K562 (cell line): ENCODE measurements at regions not wholly inside any gene's neighbourhood (a gene's known extent, or its start where the extent isn't known, plus 50 kb on each side); places are given as distances from the start of the nearest gene placed in this dataset.

Source experiments
- BRF1 ChIP-seq: IDR thresholded peaks from 3 replicates; pipeline ENCODE4 v1.6.1; 2011; ENCODE audit warnings: borderline replicate concordance, mild to moderate bottlenecking; ENCODE audit not compliant: insufficient read length; ENCODE audit errors: extremely low read depth
- CC2D1A ChIP-seq: fragments of 450-650 bp; IDR thresholded peaks from 2 replicates; pipeline ENCODE4 v1.6.1; 2017; ENCODE audit warnings: mild to moderate bottlenecking
- CREB1 ChIP-seq, 2 experiments: sonication (generic) in 1 of 2; formaldehyde crosslinking in 1 of 2; IDR thresholded peaks; 2 replicates each; pipeline versions ENCODE4 v1.6.1 to v1.8.0; 2012 to 2022; ENCODE audit warnings: inconsistent platforms in 1 of 2, mild to moderate bottlenecking in 1 of 2, missing genetic modification reagents in 1 of 2, moderate library complexity in 1 of 2
- DLX4 ChIP-seq: fragments of 250-450 bp; sonication (Bioruptor Pico); IDR thresholded peaks from 2 replicates; pipeline ENCODE4 v1.6.1; 2021; ENCODE audit warnings: mild to moderate bottlenecking
- EP300 ChIP-seq: IDR thresholded peaks from 2 replicates; pipeline ENCODE4 v1.6.1; 2012; ENCODE audit warnings: low read length, improper control_type of control experiment
- HNRNPK ChIP-seq: fragments of 200-400 bp; formaldehyde crosslinking; IDR thresholded peaks from one replicate; pipeline ENCODE4 v1.6.1; 2018; ENCODE audit warnings: mild to moderate bottlenecking, low read depth, low read length; ENCODE audit not compliant: poor library complexity, severe bottlenecking
- JUN ChIP-seq, 2 experiments: sonication (generic) in 1 of 2; formaldehyde crosslinking in 1 of 2; IDR thresholded peaks; 2 replicates each; pipeline versions ENCODE4 v1.6.1 to v1.8.0; 2012 to 2022; ENCODE audit warnings: borderline replicate concordance in 2 of 2, mild to moderate bottlenecking in 2 of 2, improper control_type of control experiment in 1 of 2, low read depth in 1 of 2, low read length in 1 of 2, missing genetic modification reagents in 1 of 2
- NFIC ChIP-seq: fragments of 450-650 bp; IDR thresholded peaks from 2 replicates; pipeline ENCODE4 v1.6.1; 2017; ENCODE audit warnings: mild to moderate bottlenecking, inconsistent platforms
- PCBP2 ChIP-seq: fragments of 200-400 bp; formaldehyde crosslinking; IDR thresholded peaks from 2 replicates; pipeline ENCODE4 v1.6.1; 2018; ENCODE audit warnings: low read length, low read depth, mild to moderate bottlenecking, moderate library complexity; ENCODE audit not compliant: poor library complexity, severe bottlenecking
- PHF8 ChIP-seq: fragments of 200-600 bp; sonication (generic); IDR thresholded peaks from 2 replicates; pipeline ENCODE4 v1.6.1; 2012; ENCODE audit warnings: mixed run types, mild to moderate bottlenecking, inconsistent platforms, low read length, moderate library complexity, borderline replicate concordance
- STAT6 ChIP-seq: sonication (generic); formaldehyde crosslinking; IDR thresholded peaks from 2 replicates; pipeline ENCODE4 v1.8.1; 2023; ENCODE audit warnings: mild to moderate bottlenecking, missing genetic modification reagents
- ZNF274 ChIP-seq: IDR thresholded peaks from 2 replicates; pipeline ENCODE4 v1.6.1; 2011; ENCODE audit warnings: low read depth, mild to moderate bottlenecking, low read length, moderate library complexity, borderline replicate concordance
- ZNF395 ChIP-seq: fragments of 200-800 bp; sonication (Bioruptor generic); IDR thresholded peaks from 2 replicates; pipeline ENCODE4 v1.6.1; 2017; ENCODE audit warnings: missing genetic modification characterization, missing compliant biosample characterization
- TF ChIP-seq, protein P1 (sequence below): fragments of 250-450 bp; sonication (Bioruptor Pico); IDR thresholded peaks from 2 replicates; pipeline ENCODE4 v1.8.0; 2022; ENCODE audit warnings: inconsistent platforms, mild to moderate bottlenecking, moderate library complexity, borderline replicate concordance

- TF ChIP-seq NFIC (no peak), ZNF395 (CRISPR knock-in tag) (no peak), PHF8 (no peak), DLX4 (CRISPR knock-in tag) (no peak), JUN (IDR thresholded peaks at IDR 0.05; ENCODE audit: borderline replicate concordance, low read depth, low read length) (no peak), JUN (CRISPR knock-in tag; IDR thresholded peaks at IDR 0.05; ENCODE audit: borderline replicate concordance) (no peak), HNRNPK (no peak), STAT6 (no peak), CREB1 (IDR thresholded peaks at IDR 0.05) (no peak), CREB1 (CRISPR knock-in tag; IDR thresholded peaks at IDR 0.05) (no peak), CC2D1A (no peak), EP300 (no peak), BRF1 (no peak), PCBP2 (no peak), ZNF274 (no peak)
- TF ChIP-seq, protein P1, sequence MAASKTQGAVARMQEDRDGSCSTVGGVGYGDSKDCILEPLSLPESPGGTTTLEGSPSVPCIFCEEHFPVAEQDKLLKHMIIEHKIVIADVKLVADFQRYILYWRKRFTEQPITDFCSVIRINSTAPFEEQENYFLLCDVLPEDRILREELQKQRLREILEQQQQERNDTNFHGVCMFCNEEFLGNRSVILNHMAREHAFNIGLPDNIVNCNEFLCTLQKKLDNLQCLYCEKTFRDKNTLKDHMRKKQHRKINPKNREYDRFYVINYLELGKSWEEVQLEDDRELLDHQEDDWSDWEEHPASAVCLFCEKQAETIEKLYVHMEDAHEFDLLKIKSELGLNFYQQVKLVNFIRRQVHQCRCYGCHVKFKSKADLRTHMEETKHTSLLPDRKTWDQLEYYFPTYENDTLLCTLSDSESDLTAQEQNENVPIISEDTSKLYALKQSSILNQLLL (CRISPR knock-in tag): no peak
Measured at GRCh38 chr9:7340451-7340850, 459.1 kb downstream of the DMAC1 start.
